Hematopoietic multipotent progenitor cell treated with erythropoietin and hydrocortisone succinate and interleukin-3 and kit ligand, for 8 days (in vitro differentiated cells): ENCODE measurements at regions not wholly inside any gene's neighbourhood (a gene's known extent, or its start where the extent isn't known, plus 50 kb on each side); places are given as distances from the start of the nearest gene placed in this dataset.

Source experiments
- DNase-seq: peaks from one replicate; pipeline ENCODE4 v3.0.0-alpha.2; 2015

DNA sequence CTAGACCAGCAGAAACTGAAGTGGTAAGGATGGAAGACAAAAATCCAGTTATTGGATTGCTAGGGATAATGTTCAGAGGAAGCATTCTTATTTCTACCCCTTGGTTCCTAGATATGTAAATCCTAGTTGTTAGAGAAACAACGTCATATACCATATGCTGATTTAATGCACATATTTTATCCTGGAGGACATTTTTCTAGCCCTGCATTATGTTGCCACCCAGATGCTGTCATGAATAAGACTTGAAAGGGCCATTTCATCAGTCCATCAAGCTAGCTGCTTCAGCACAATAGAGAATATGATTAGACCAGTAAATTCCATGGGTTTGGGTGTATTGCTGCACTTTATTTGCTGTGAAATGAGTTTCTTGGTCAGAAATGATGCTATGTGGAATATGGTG is 1736.4 kb downstream of the MAT2B start:
- DNase-seq: no peak

DNA sequence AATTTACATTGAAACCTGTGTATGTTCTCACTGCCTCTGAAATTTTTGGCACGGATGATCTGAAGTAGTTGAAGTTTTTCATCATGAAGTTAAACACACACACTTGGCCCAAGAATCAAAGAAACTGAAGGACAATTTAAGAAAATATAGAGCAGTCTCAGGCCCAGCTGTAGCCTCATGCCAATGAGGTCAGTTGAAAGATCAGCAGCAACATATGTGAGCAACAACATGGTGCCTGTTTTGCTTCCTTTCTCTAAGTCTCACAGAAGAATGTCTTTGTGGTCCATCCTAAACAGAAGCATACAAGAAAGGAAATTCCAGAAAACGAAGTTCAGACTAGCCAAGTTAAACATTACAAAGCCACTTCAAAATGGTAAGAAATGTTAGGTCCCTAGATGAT is 1737.2 kb downstream of the MAT2B start:
- DNase-seq: no peak

DNA sequence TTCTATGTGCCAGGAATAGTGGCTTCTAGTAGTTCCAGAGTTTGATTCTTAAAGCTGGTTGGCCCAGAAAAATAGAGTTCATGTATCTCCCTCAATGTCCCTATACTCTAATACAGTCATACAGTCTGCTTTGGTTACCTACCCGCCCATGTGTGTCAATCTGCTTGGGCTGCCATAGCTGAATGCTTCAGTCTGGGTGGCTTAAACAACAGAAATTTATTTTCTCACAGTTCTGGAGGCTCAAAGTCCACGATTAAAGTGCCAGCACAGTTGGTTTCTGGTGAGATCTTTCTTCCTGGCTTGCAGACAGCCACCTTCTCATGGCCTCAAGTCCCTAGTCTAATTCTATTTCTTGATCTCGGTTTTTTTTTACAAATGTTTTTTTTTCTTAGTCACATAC is 1739.0 kb downstream of the MAT2B start:
- no peak for DNase-seq

DNA sequence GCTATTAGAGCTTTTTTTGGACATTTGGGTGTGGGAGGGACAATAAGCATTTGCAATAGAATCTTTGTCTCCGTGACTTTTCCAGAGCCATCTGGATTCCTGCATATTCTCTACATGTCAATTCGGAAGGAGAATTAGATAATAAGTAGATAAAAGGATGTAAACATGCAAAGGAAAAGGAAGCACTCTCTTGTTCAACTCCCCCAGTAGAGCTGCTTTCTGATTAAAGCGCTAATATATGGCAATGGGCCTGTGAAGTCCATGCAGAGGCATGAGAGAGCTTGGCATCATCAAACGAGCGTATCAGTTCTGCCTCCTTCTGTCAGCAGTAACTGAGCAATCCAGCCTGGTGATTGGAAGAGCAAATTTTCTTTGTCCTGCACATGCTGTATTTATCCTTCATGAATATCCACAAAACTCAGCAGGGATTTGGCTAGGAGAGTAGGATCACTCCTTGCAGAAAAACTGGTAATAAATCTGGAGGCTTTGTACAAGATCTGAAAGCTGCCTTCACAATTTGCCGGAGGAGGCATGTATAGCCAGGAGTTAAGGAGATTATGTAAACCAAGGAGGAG is 1752.9 kb downstream of the MAT2B start:
- no peak for DNase-seq

DNA sequence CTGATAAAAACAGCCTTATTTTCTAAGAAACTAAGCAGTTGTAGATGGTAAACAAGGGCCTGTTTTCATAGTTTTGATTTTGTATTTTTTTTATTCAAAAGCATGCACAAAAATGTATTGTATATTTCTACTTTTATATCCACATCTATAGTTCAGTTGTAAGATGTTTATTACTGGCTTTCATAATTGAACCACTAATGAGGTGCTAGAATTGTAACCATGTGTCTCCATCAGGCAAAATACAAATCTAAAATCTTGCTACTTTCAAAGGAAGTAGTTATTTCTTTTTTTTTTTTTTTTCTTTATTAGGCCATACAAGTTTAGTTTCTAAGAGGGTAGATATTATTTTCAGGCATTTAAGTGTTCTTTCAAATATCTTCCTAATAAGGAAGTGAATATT is 1755.0 kb downstream of the MAT2B start:
- no peak for DNase-seq

DNA sequence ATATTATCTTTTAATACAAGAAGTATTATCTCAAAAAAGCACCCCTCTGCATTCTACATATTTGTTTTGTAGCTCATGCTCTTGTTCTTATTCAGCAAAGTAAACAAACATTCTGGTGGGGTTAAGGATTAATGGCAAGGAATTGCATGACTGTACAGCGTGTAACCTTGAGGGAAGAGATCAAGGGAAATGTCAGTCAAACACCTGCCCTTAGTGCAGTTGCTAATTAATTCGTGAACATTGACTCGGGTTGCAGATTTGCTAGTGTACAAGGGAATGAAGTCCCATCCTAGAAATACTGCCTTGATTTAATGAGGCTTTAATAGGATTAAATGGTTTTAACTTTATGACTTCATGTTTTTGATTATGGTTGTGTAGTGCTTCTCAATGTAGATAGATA is 1758.1 kb downstream of the MAT2B start:
- DNase-seq: no peak

DNA sequence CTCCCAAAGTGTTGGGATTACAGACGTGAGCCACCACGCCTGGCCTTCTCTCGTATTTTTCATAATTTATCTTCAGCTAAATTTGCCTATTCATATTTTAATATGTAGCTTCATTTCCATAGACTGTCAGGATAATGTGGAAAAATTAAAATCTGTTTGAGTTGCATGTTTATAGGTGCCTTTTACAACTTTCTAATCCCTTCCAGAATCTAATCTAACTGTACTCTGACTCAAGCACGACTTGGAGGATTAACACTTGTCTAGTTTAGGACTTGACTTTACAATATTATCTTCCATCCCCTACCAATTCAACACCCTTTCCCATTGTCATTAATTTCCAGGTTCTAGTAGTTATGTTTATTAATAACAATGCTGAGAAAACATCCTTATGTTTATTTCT is 1761.5 kb downstream of the MAT2B start:
- DNase-seq: no peak

DNA sequence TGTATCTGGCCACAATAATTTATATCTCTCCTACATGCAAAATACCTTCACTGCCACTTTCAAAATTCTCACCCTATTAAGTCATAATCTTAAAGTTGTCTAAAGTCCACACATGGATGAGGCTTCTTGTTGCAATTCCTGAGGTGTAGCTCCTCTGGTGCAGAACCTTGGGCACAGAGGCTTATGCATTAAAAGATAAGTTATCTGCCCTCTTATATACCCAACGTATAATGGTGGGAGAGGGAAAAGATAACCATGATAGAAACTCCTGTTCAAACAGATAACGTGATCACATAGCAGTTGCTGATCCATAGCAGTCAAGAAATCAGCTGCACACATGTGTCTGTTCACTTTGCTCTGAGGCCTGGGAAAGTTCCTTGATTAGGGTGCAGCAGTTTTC is 1767.0 kb downstream of the MAT2B start:
- peak; percentile 60 for DNase-seq

DNA sequence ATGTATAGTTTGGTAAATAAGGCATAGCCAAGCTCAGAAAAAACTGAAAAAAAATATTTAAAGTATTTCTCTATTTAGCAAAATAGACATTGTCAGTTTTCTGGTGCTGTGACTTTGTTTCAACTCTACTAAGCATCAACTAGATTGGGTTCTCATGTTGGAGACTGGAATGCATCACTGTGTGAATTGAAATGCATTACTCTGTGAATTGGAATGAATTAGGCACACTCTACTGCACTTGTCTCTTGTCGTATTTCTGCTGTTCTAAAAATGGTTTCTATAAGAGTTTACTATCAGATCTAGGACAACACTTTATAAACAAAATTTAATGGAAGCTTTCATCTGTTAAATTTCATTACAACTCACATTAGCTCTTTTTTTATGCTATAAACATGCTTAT is 1772.2 kb downstream of the MAT2B start:
- no peak for DNase-seq

DNA sequence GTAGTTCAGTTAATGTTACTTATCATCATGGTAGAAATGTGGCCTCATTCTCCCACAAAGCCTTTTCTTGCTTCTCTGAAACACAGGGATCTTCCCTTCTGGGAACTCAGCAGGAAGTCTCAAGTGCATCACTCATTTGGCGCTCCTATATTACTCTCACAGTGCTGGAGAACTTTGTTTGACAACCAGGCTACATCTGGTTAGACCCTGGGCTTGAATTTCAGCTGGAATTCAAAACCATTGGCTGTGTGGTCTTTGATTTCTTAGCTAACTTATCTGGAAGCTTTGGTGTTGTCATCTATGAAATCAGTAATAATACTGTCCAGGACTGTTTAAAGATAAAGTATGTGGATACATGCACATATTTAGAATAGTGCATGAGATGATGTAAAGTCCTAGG is 1777.1 kb downstream of the MAT2B start:
- DNase-seq: no peak

DNA sequence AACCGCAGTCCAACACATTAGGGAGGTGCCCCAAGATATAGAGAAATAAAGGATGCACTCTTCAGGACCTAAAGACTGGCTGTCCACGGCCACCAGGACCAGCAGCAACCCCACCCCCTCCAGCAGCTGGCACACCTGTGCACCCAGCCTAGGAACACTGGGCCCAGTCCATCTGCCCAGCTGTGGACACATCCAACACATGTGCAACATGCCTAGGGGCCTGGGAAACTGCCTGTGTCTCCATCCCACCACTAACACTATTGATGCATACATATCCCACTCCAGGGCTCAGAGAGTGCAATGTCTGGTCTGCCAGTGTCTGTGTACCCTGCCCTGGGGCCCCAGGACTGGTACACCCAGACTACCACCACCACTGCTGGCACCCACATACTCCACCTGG is 1781.3 kb downstream of the MAT2B start:
- no peak for DNase-seq

DNA sequence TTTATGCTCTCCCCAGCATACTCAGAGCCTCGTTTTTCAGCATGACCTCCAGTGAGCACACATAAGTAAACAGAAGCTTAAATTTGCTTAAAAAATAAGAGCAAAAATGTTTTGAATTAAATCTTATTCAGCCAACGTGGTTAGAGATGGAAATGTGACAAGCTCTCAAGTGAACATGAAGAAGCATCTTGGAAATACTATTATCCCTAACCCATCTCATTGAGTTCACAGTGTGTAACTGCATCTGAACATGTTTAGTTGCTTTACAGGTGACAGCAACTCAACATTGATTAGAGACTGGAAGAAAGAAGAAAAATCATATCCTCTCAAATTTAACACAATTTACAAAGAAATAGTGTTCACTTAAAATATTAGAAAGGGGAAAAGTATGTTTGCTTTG is 1785.1 kb downstream of the MAT2B start:
- no peak for DNase-seq

DNA sequence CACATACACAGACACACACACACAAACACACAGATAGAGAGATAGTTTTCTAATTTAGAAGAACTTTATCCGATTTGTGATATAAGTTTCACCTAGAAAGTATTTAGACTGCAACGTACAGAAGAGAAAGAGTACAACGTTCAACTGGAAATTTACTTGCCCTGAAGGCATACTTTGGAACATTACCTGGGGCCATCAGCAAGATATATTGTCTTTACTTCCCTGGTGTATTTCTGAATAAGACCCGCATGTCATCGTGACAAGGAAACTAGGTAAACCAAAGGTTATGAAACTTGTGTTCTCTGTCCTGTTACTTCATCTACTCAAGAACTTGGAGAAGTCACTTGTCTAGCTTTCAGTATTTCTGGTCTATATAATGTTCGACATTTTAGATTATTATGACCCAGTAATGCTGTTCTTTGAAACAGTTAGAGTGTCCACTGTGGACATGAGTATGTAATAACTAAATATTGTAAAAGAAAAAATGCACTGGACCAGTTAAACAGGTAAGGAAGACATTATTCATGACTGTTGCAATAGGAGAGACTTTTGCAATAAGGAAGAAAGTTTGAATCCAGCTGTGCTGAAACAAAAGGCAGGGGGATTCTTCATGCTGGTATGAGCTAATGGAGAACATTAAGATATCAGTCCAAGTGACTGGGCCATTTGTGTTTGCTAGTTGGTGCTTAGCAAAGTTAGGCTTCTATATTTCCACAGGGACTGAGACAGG is 1791.1 kb downstream of the MAT2B start:
- no peak for DNase-seq

DNA sequence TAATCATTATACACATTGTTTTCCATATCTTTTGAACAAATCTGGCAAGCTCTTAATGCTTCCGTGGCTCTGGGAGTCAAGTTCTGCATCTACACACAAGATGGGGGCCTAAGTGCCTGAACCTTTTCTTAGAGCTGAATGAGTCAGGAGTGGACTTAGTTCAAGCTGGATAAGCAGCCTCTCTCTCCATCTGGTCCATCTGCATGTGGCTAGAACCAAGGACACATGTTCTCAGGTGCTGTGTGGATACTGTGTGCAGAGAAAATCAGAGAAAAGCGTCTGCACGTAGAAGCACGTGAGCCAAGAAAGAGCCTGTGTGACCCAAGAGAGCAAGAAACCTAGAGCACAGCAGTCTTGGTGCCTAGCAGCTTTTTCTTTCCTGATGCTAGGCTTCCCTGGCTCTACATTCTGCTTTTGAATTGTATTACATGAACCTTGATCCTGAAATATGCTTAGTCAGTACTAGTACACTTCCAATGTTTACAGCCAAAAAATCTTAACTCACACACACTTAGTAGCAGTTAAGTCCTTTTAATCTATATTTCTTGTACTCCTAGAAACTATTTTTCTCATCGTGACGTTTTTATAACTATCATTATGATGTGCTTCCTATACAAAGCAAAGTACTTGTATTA is 1798.9 kb downstream of the MAT2B start:
- no peak for DNase-seq

DNA sequence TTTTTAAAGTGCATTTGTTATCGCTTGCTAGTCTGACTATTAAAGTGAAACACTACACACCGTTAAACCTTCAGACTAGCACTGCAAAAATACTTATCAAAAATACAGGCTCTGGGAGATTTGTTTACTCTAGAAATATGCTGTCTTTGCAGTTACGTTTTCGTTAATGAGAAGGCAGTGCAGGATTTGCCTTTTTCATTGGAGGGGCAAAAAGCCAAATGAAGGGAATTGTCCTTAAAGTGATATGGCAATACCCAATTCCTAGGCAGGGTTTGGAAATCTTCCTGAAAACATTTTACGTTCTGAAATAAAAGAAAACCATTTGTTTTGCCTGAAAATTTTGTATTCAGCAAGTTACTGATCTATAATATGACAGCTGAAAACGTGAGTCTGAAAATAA is 1800.2 kb downstream of the MAT2B start:
- no peak for DNase-seq

DNA sequence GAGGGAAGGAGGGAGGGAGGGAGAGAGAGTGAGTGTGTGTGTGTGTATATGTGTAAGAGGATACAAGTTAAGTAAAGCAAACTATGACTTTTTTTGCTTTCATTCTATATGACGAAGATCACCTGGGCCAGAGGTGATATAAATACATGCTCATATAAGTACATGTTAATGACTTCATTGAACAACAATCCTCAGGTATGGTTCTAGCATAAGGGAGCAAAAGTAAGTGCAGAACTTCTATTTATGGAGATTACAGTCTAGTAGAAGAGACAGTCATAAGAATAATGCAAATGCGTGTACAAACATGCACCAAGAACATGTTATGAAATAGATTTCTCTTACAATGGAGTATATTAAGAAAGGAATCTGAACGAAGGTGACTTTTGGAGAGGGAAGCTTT is 1804.0 kb downstream of the MAT2B start:
- DNase-seq: no peak

DNA sequence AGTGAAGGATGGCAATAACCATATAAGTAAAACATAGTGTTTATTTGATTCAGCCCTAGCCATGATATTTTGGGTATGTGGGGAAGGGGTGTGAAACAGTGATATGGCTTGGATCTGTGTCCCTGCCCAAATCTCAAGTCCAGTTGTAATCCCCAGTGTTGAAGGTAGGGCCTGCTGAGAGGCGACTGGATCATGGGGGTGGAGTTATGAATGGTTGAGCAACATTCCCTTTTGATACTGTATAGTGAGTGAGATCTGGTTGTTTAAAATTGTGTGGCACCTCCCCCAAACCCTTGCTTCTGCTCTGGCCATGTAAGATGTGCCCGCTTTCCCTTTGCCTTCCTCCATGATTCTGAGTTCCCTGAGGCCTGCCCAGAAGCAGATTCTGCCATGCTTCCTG is 1804.6 kb downstream of the MAT2B start:
- no peak for DNase-seq

DNA sequence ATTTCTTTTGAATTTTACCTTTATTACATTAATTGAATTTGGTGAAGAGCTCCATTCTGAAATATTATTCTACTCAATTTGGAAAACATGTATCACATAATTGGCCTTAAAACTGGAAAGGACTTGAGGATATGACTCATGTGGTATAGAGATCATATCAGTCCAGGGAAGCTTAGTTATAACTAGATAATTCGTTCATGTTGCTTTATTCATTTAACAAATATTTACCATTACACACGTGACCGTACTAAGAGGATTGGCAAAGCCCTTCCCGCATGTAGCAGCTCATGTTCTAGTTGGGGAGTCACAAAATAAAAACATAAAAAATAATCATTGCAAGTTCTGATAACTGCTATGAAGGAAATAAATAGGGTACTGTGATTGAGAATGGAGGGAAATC is 1816.5 kb downstream of the MAT2B start:
- DNase-seq: no peak

DNA sequence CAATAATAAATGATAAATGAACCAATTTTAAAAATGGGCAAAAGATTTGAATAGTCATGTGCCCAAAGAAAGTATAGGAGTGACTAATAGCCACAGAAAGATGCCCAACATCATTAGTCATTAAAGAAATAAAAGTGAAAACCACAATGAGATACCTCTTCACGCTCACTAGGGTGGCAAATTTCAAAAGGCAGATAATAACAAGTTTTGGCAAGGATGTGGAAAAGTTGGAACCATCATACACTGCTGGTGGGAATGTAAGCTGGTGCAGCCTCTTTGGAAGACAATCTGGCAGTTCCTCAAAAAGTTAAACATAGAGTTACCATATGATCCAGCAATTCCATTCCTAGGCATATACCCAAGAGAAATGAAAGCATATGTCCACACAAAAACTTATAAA is 1819.8 kb downstream of the MAT2B start:
- DNase-seq: no peak

DNA sequence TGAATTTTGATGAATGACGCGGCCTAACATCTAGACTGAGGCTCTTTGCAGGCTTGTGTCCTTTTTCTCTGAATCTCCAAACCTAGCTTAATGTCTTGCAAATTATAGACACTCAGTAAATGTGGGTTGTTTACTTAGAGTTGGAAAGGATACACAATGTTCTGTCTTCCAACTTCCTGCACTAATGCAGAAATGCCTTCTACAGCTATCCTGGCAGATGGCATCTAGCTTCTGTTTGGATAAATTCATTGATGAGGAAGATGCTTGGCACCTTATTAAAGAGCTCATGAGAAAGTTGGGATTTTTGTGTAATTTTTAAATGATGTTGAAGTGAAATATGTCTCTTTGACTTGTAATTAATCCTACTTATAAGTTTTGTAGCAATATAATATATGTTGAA is 1822.2 kb downstream of the MAT2B start:
- no peak for DNase-seq

DNA sequence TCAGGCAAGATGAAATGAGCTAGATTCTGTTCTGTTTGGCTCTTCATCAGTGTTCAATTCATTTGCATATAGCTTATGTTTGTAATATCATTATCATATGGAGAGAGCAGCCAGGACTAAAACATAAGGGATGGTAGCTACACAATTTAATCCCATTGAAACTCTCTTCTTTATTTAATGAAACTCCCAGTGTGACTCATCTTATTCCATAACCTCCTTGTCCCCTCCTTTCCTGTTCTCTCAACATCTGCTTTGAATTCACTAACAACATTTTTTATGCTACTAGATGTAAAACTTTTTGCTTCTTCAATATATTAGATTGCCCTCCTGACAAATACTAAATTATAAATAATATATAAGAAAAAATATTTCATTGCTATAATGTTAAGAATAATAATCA is 1823.4 kb downstream of the MAT2B start:
- no peak for DNase-seq

DNA sequence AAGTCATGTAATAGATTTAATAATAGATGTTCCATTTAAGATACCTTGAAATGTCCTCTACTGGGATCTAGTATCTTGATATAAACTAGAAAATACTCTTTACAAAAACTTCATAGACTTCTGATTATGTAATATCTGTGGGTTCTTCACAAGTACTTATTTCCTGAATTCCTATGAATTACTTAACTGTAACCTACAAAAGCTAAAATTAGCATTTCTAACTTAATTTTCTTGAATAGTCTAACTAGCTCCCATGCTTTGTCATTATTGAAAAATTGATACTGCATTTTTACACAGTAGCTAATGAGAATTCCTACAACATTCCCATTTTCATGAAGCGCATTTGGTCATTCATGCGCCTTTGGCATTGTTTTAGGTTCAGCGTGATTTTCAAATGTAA is 1828.2 kb downstream of the MAT2B start:
- no peak for DNase-seq

DNA sequence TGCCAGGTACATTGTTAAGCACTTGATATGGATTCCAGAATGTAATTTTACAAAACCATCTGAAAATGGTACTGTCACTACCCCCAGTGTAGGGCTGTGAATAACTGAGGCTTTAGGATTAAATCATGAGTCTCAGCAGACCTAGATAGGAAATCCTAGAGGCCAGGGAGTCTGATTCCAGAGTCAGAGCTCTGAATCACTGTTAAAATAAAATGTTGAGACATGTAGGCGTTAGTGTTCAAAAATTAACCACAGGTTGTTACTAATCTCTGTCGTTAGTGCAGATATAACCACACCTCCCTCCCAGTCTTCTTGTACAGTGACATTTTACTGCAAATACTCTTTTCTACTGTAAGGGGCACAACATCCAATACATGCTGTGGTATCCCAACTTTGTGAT is 1828.8 kb downstream of the MAT2B start:
- DNase-seq: no peak

DNA sequence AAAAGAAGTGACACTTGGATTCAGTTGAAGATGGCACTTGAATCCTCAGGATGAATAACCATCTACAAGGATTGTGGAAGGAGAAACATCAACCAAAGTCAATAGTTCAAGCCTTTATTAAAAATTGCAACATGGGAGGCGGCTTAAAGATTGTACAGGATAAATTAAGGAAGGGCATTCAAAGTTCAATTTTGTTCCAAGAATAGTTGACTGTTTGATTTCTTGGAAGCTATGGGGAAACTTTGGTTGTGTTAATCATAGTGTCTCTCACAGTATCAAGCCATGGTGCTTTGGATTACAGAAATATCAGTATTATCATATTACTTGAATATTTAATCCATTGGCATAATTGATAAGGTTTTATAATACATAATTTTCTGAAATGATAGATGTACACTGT is 1844.3 kb downstream of the MAT2B start:
- DNase-seq: no peak

DNA sequence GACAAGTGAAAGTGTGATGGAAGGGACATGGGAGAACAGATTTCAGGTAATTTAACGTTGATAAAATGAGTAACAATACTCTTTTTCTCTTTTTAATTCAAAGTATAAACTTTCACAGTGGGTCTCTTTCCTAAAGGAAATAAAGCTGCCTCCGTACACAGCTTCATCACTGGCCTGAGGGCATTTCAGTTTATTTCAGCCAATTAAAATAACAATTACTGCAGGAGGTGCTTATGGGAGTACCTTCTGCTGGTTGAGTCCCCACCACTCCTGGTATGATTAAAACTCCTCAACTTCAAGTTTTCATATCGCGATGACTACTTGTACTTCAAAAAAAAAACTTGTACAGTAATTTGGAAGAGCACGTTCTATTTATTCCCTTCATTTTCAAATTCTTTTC is 1845.9 kb downstream of the MAT2B start:
- no peak for DNase-seq
